HEK293 (cell line): ENCODE measurements at regions not wholly inside any gene's neighbourhood (a gene's known extent, or its start where the extent isn't known, plus 50 kb on each side); places are given as distances from the start of the nearest gene placed in this dataset.

Source experiments
- CTCF ChIA-PET: fragments of 350-600 bp; formaldehyde crosslinking; extraction: SDS; loops from one replicate; lab custom pipeline; 2021; ENCODE audit warnings: antibody characterized with exemption; lab: Yijun Ruan, JAX
- POLR2A ChIA-PET: fragments of 300-600 bp; formaldehyde crosslinking; extraction: SDS; loops from one replicate; lab custom pipeline; 2020; ENCODE audit warnings: antibody characterized with exemption, inconsistent platforms; lab: Yijun Ruan, JAX
- H3K27ac ChIP-seq: fragments of 200-500 bp; sonication (Bioruptor generic); 2 replicates; pipeline ENCODE4 v1.5.1; 2014; ENCODE audit warnings: low read depth, low read length, control low read depth, inconsistent platforms; ENCODE audit errors: extremely low read depth
- H3K36me3 ChIP-seq, 2 experiments: fragments of 200-500 bp in 1 of 2; sonication (Bioruptor generic) in 1 of 2; 1 replicate in 1 of 2; 2 replicates in 1 of 2; pipeline ENCODE4 v1.5.1; 2014 to 2017; ENCODE audit warnings: inconsistent platforms in 2 of 2, low read length in 2 of 2; ENCODE audit not compliant: control insufficient read depth in 2 of 2, insufficient read depth in 1 of 2
- H3K4me1 ChIP-seq: fragments of 200-500 bp; sonication (Bioruptor generic); 2 replicates; pipeline ENCODE4 v1.5.1; 2014; ENCODE audit warnings: mild to moderate bottlenecking, low read length, inconsistent platforms; ENCODE audit not compliant: control insufficient read depth, insufficient read depth
- H3K4me3 ChIP-seq: 2 replicates; pipeline ENCODE4 v1.5.1; 2011; ENCODE audit warnings: low read depth, mild to moderate bottlenecking, control low read depth, low read length, moderate library complexity
- H3K9me3 ChIP-seq: fragments of 200-500 bp; sonication (Bioruptor generic); 2 replicates; pipeline ENCODE4 v1.5.1; 2014; ENCODE audit warnings: low read depth, low read length, inconsistent platforms; ENCODE audit not compliant: control insufficient read depth, insufficient read depth
- GLI4 ChIP-seq: fragments of 450-650 bp; formaldehyde crosslinking; IDR thresholded peaks from 2 replicates; pipeline ENCODE4 v1.5.1; 2016; ENCODE audit warnings: missing biosample characterization, missing genetic modification characterization
- HOXD13 ChIP-seq: sonication (generic); formaldehyde crosslinking; IDR thresholded peaks from 2 replicates; pipeline ENCODE4 v1.8.0; 2022; ENCODE audit warnings: missing genetic modification reagents, borderline replicate concordance
- SCRT2 ChIP-seq: fragments of 450-650 bp; formaldehyde crosslinking; IDR thresholded peaks from 2 replicates; pipeline ENCODE4 v1.5.1; 2016; ENCODE audit warnings: missing biosample characterization, missing genetic modification characterization
- TCF7L2 ChIP-seq: IDR thresholded peaks from 2 replicates; pipeline ENCODE4 v1.6.1; 2011; ENCODE audit warnings: low read depth, mild to moderate bottlenecking, inconsistent platforms, low read length, moderate library complexity, borderline replicate concordance
- ZBTB1 ChIP-seq: fragments of 450-650 bp; formaldehyde crosslinking; IDR thresholded peaks from 2 replicates; pipeline ENCODE4 v1.5.1; 2016; ENCODE audit warnings: missing biosample characterization, missing genetic modification characterization
- ZNF133 ChIP-seq: fragments of 450-650 bp; formaldehyde crosslinking; IDR thresholded peaks from 2 replicates; pipeline ENCODE4 v1.5.1; 2016; ENCODE audit warnings: missing biosample characterization, missing genetic modification characterization
- ZNF146 ChIP-seq: fragments of 450-650 bp; formaldehyde crosslinking; IDR thresholded peaks from 2 replicates; pipeline ENCODE4 v1.5.1; 2016; ENCODE audit warnings: missing biosample characterization, missing genetic modification characterization
- ZNF221 ChIP-seq: fragments of 450-650 bp; formaldehyde crosslinking; IDR thresholded peaks from 2 replicates; pipeline ENCODE4 v1.5.1; 2017; ENCODE audit warnings: missing biosample characterization, missing genetic modification characterization, borderline replicate concordance
- ZNF24 ChIP-seq: fragments of 450-650 bp; formaldehyde crosslinking; IDR thresholded peaks from 2 replicates; pipeline ENCODE4 v1.5.1; 2016; ENCODE audit warnings: missing biosample characterization, missing genetic modification characterization
- ZNF292 ChIP-seq: fragments of 450-650 bp; formaldehyde crosslinking; IDR thresholded peaks from 2 replicates; pipeline ENCODE4 v1.5.1; 2016; ENCODE audit warnings: low read depth, missing biosample characterization, missing genetic modification characterization, borderline replicate concordance
- ZNF514 ChIP-seq: fragments of 450-650 bp; formaldehyde crosslinking; IDR thresholded peaks from 2 replicates; pipeline ENCODE4 v1.5.1; 2016; ENCODE audit warnings: missing biosample characterization, missing genetic modification characterization
- ZNF544 ChIP-seq: fragments of 450-650 bp; formaldehyde crosslinking; IDR thresholded peaks from 2 replicates; pipeline ENCODE4 v1.5.0; 2017; ENCODE audit warnings: missing biosample characterization, missing genetic modification characterization
- ZNF558 ChIP-seq: fragments of 450-650 bp; formaldehyde crosslinking; IDR thresholded peaks from 2 replicates; pipeline ENCODE4 v1.5.1; 2016; ENCODE audit warnings: missing biosample characterization, missing genetic modification characterization
- ZNF561 ChIP-seq: fragments of 450-650 bp; IDR thresholded peaks from 2 replicates; pipeline ENCODE4 v1.5.1; 2018; ENCODE audit warnings: missing biosample characterization, missing genetic modification characterization, borderline replicate concordance
- ZXDB ChIP-seq: fragments of 450-650 bp; formaldehyde crosslinking; IDR thresholded peaks from 2 replicates; pipeline ENCODE4 v1.5.1; 2016; ENCODE audit warnings: missing biosample characterization, missing genetic modification characterization
- TF ChIP-seq, protein P1 (sequence below): fragments of 450-650 bp; formaldehyde crosslinking; IDR thresholded peaks from 2 replicates; pipeline ENCODE4 v1.5.1; 2017; ENCODE audit warnings: missing biosample characterization, missing genetic modification characterization
- TF ChIP-seq, protein P2 (sequence below): fragments of 450-650 bp; formaldehyde crosslinking; IDR thresholded peaks from 2 replicates; pipeline ENCODE4 v1.5.1; 2016; ENCODE audit warnings: missing biosample characterization, missing genetic modification characterization, borderline replicate concordance
- TF ChIP-seq, protein P3 (sequence below): fragments of 450-650 bp; formaldehyde crosslinking; IDR thresholded peaks from 2 replicates; pipeline ENCODE4 v1.5.1; 2016; ENCODE audit warnings: missing biosample characterization, missing genetic modification characterization
- TF ChIP-seq, protein P4 (sequence below): fragments of 450-650 bp; formaldehyde crosslinking; IDR thresholded peaks from 2 replicates; pipeline ENCODE4 v1.5.1; 2016; ENCODE audit warnings: missing biosample characterization, missing genetic modification characterization

DNA sequence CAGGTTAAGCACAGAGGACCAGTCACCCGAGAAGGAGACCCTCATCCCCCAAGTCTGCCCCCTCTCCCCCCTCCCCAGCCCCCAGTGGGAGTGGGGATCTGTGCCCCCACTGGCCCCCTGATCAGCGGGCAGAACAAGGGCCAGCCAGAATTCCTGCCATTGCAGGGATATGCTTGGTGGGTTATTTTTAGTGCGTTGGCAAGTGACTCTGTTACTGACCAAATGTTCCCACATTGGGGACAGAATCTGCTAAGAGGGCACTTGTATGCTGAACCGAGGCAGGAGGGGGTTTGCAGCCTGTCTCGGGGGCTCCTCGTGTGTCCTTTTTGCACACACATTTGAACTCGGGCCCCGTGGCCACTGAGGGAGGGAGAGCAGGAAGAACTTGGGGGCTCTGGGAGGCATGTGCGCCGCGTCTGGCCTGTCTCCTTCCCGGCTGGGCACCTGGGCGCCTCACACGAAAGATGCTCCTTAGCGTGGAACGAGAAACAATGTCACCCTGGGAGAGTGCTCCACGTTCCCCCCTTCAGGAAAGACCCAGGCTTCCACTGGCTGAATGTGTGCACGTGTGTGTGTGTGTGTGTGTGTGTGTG lies 66.4 kb upstream of the CASZ1 start:
- H3K36me3 ChIP-seq, result no peaks in the 10 kb centered on the region
- POLR2A ChIA-PET, result interaction anchor here (0.6 kb wide), 1 partner anchor 171 kb away, joined by 5 read pairs; no protein-coding TSS in a partner anchor
- no peaks in the 10 kb centered on the region for H3K4me1 ChIP-seq

DNA sequence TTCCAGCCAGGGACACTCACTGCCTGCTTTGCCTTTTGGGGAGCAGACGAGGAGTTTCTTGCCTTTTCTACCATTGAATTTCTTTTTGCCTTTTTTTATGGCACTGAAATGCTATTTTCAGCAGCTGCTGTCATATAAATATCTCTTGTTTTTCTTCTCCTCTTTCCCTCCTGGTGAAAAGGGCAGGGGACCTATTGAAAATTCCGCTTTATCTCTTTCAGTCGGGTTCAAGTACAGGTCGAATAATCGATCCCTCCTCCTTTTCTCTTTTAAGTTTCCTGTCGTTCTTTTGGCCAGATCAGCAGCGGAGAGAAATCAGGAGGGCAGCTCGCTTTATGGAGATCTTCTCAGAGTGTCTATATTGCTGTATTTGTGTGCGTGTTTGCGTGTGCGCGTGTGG lies 67.4 kb upstream of the CASZ1 start:
- H3K4me3 ChIP-seq, result no peak overlapping the region
- H3K9me3 ChIP-seq, result no peaks in the 10 kb centered on the region
- CTCF ChIA-PET, result interaction anchor here (0.6 to 1.2 kb wide), 5 partner anchors 18 to 354 kb away, joined by 3 to 4 read pairs (median 4); no protein-coding TSS in a partner anchor
- no peaks in the 10 kb centered on the region for H3K36me3 ChIP-seq
- no peaks in the 10 kb centered on the region for H3K4me1 ChIP-seq
- POLR2A ChIA-PET, result interaction anchor here (0.6 kb wide), 1 partner anchor 335 kb away, joined by 3 read pairs; no protein-coding TSS in a partner anchor
- no peak for TF ChIP-seq SCRT2 (tag by site-specific recombination)
- TF ChIP-seq TCF7L2, result no peak
- TF ChIP-seq, protein P1, sequence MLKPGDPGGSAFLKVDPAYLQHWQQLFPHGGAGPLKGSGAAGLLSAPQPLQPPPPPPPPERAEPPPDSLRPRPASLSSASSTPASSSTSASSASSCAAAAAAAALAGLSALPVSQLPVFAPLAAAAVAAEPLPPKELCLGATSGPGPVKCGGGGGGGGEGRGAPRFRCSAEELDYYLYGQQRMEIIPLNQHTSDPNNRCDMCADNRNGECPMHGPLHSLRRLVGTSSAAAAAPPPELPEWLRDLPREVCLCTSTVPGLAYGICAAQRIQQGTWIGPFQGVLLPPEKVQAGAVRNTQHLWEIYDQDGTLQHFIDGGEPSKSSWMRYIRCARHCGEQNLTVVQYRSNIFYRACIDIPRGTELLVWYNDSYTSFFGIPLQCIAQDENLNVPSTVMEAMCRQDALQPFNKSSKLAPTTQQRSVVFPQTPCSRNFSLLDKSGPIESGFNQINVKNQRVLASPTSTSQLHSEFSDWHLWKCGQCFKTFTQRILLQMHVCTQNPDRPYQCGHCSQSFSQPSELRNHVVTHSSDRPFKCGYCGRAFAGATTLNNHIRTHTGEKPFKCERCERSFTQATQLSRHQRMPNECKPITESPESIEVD (tag by site-specific recombination), result no peak
- TF ChIP-seq GLI4 (tag by site-specific recombination), result no peak
- TF ChIP-seq ZXDB (tag by site-specific recombination), result no peak
- TF ChIP-seq, protein P2, sequence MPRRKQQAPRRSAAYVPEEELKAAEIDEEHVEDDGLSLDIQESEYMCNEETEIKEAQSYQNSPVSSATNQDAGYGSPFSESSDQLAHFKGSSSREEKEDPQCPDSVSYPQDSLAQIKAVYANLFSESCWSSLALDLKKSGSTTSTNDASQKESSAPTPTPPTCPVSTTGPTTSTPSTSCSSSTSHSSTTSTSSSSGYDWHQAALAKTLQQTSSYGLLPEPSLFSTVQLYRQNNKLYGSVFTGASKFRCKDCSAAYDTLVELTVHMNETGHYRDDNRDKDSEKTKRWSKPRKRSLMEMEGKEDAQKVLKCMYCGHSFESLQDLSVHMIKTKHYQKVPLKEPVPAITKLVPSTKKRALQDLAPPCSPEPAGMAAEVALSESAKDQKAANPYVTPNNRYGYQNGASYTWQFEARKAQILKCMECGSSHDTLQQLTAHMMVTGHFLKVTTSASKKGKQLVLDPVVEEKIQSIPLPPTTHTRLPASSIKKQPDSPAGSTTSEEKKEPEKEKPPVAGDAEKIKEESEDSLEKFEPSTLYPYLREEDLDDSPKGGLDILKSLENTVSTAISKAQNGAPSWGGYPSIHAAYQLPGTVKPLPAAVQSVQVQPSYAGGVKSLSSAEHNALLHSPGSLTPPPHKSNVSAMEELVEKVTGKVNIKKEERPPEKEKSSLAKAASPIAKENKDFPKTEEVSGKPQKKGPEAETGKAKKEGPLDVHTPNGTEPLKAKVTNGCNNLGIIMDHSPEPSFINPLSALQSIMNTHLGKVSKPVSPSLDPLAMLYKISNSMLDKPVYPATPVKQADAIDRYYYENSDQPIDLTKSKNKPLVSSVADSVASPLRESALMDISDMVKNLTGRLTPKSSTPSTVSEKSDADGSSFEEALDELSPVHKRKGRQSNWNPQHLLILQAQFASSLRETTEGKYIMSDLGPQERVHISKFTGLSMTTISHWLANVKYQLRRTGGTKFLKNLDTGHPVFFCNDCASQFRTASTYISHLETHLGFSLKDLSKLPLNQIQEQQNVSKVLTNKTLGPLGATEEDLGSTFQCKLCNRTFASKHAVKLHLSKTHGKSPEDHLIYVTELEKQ (tag by site-specific recombination), result no peak
- no peak for TF ChIP-seq ZNF221 (tag by site-specific recombination)
- no peak for TF ChIP-seq ZBTB1
- no peak for TF ChIP-seq ZNF292 (tag by site-specific recombination)
- no peak for TF ChIP-seq ZNF24
- TF ChIP-seq ZNF514 (tag by site-specific recombination), result no peak
- TF ChIP-seq, protein P3, sequence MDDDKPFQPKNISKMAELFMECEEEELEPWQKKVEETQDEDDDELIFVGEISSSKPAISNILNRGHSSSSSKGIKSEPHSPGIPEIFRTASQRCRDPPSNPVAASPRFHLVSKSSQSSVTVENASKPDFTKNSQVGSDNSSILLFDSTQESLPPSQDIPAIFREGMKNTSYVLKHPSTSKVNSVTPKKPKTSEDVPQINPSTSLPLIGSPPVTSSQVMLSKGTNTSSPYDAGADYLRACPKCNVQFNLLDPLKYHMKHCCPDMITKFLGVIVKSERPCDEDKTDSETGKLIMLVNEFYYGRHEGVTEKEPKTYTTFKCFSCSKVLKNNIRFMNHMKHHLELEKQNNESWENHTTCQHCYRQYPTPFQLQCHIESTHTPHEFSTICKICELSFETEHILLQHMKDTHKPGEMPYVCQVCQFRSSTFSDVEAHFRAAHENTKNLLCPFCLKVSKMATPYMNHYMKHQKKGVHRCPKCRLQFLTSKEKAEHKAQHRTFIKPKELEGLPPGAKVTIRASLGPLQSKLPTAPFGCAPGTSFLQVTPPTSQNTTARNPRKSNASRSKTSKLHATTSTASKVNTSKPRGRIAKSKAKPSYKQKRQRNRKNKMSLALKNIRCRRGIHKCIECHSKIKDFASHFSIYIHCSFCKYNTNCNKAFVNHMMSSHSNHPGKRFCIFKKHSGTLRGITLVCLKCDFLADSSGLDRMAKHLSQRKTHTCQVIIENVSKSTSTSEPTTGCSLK (tag by site-specific recombination), result no peak
- no peak for TF ChIP-seq HOXD13
- TF ChIP-seq ZNF561 (tag by site-specific recombination), result no peak
- TF ChIP-seq, protein P4, sequence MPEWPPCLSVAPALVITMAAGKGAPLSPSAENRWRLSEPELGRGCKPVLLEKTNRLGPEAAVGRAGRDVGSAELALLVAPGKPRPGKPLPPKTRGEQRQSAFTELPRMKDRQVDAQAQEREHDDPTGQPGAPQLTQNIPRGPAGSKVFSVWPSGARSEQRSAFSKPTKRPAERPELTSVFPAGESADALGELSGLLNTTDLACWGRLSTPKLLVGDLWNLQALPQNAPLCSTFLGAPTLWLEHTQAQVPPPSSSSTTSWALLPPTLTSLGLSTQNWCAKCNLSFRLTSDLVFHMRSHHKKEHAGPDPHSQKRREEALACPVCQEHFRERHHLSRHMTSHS (tag by site-specific recombination), result no peak
- TF ChIP-seq ZNF146, result no peak
- H3K27ac ChIP-seq, result no peak overlapping the region

More for the DNA sequence above, 66.4 kb upstream of the CASZ1 start:
- TF ChIP-seq ZNF544 (tag by site-specific recombination) (no peak), ZNF558 (tag by site-specific recombination) (no peak), ZNF133 (tag by site-specific recombination) (no peak)
- TF ChIP-seq, protein P4 (tag by site-specific recombination), result no peak
- Histone ChIP-seq H3K27ac (no peak overlapping the region), H3K4me3 (no peak overlapping the region), H3K9me3 (no peaks in the 10 kb centered on the region)
- CTCF ChIA-PET, result no interaction called here
